ENCODE measurements at regions not wholly inside any gene's neighbourhood (a gene's known extent, or its start where the extent isn't known, plus 50 kb on each side); places are given as distances from the start of the nearest gene placed in this dataset.

GRCh38 chr12:25326326-25326725 is 75.6 kb upstream of the KRAS start:
- ChIA-PET POLR2A (no interaction called here), CTCF (no interaction called here)
- TF ChIP-seq L3MBTL2 (conservative IDR thresholded peaks at IDR 0.05) = no peak
- no peak for TF ChIP-seq ZNF384 (IDR thresholded peaks at IDR 0.05)
- no peak for TF ChIP-seq LEF1 (IDR thresholded peaks at IDR 0.05; ENCODE audit: borderline replicate concordance)
- TF ChIP-seq ELF4 (IDR thresholded peaks at IDR 0.05) = no peak
- no peak for TF ChIP-seq SUZ12 (IDR thresholded peaks at IDR 0.05)
- TF ChIP-seq FOXK2 (IDR thresholded peaks at IDR 0.05) = no peak
- TF ChIP-seq HDGF (IDR thresholded peaks at IDR 0.05; ENCODE audit: borderline replicate concordance) = no peak
- TF ChIP-seq ARNT (IDR thresholded peaks at IDR 0.05) = no peak
- no peak for TF ChIP-seq NFRKB (IDR thresholded peaks at IDR 0.05)
- TF ChIP-seq SP1 (IDR thresholded peaks at IDR 0.05) = no peak
- TF ChIP-seq TARDBP (IDR thresholded peaks at IDR 0.05) = no peak
- TF ChIP-seq CTBP1 (IDR thresholded peaks at IDR 0.05; ENCODE audit: borderline replicate concordance) = no peak
- no peak for TF ChIP-seq FOXM1 (IDR thresholded peaks at IDR 0.05; ENCODE audit: borderline replicate concordance)
- DNase-seq (ENCODE audit: extremely low spot score) = no peak

GRCh38 chr12:25324861-25325260 is 74.1 kb upstream of the KRAS start:
- TF ChIP-seq ARNT (IDR thresholded peaks at IDR 0.05) (no peak), ELF4 (IDR thresholded peaks at IDR 0.05) (no peak), LEF1 (IDR thresholded peaks at IDR 0.05; ENCODE audit: borderline replicate concordance) (no peak), NFRKB (IDR thresholded peaks at IDR 0.05) (no peak), BHLHE40 (IDR thresholded peaks at IDR 0.05; ENCODE audit: borderline replicate concordance) (no peak), FOXK2 (IDR thresholded peaks at IDR 0.05) (no peak), HDGF (IDR thresholded peaks at IDR 0.05; ENCODE audit: borderline replicate concordance) (no peak), L3MBTL2 (conservative IDR thresholded peaks at IDR 0.05) (no peak), ZNF384 (IDR thresholded peaks at IDR 0.05) (no peak), TARDBP (IDR thresholded peaks at IDR 0.05) (no peak), FOXA1 (IDR thresholded peaks at IDR 0.05) (no peak), SP1 (IDR thresholded peaks at IDR 0.05) (no peak), PKNOX1 (IDR thresholded peaks at IDR 0.05) (no peak), SUZ12 (IDR thresholded peaks at IDR 0.05) (no peak), FOXM1 (IDR thresholded peaks at IDR 0.05; ENCODE audit: borderline replicate concordance) (no peak), CTBP1 (IDR thresholded peaks at IDR 0.05; ENCODE audit: borderline replicate concordance) (no peak)
- POLR2A ChIA-PET = interaction anchor here (1.2 to 1.4 kb wide), 2 partner anchors 49 to 60 kb away, joined by 4 read pairs; no protein-coding TSS in a partner anchor
- CTCF ChIA-PET = no interaction called here
- no peak for DNase-seq (ENCODE audit: extremely low spot score)

- CTCF ChIA-PET = interaction anchor here (1.5 kb wide), 1 partner anchor 64 kb away, joined by 5 read pairs; no protein-coding TSS in a partner anchor
- no peak for DNase-seq (ENCODE audit: extremely low spot score)
- TF ChIP-seq ELF4 (IDR thresholded peaks at IDR 0.05) (no peak), SP1 (IDR thresholded peaks at IDR 0.05) (no peak), SUZ12 (IDR thresholded peaks at IDR 0.05) (no peak), FOXA1 (IDR thresholded peaks at IDR 0.05) (no peak), FOXM1 (IDR thresholded peaks at IDR 0.05; ENCODE audit: borderline replicate concordance) (no peak), BHLHE40 (IDR thresholded peaks at IDR 0.05; ENCODE audit: borderline replicate concordance) (no peak), LEF1 (IDR thresholded peaks at IDR 0.05; ENCODE audit: borderline replicate concordance) (no peak), FOXK2 (IDR thresholded peaks at IDR 0.05) (no peak), TARDBP (IDR thresholded peaks at IDR 0.05) (no peak), PKNOX1 (IDR thresholded peaks at IDR 0.05) (no peak), ZNF384 (IDR thresholded peaks at IDR 0.05) (no peak), ARNT (IDR thresholded peaks at IDR 0.05) (no peak)
- POLR2A ChIA-PET = interaction anchor here (1.2 to 1.4 kb wide), 2 partner anchors 48 to 61 kb away, joined by 4 read pairs; no protein-coding TSS in a partner anchor
Measured at GRCh38 chr12:25323581-25323982, 72.9 kb upstream of the KRAS start.

- CTCF ChIA-PET = interaction anchor here (1.5 kb wide), 1 partner anchor 64 kb away, joined by 5 read pairs; no protein-coding TSS in a partner anchor
- DNase-seq (ENCODE audit: extremely low spot score) = no peak
- POLR2A ChIA-PET = no interaction called here
- TF ChIP-seq SUZ12 (IDR thresholded peaks at IDR 0.05) = no peak
- TF ChIP-seq ZNF384 (IDR thresholded peaks at IDR 0.05) = no peak
- TF ChIP-seq HDGF (IDR thresholded peaks at IDR 0.05; ENCODE audit: borderline replicate concordance) = no peak
- TF ChIP-seq CTBP1 (IDR thresholded peaks at IDR 0.05; ENCODE audit: borderline replicate concordance) = no peak
- no peak for TF ChIP-seq TARDBP (IDR thresholded peaks at IDR 0.05)
- TF ChIP-seq SP1 (IDR thresholded peaks at IDR 0.05) = no peak
- no peak for TF ChIP-seq ARNT (IDR thresholded peaks at IDR 0.05)
- TF ChIP-seq FOXK2 (IDR thresholded peaks at IDR 0.05) = no peak
- TF ChIP-seq BHLHE40 (IDR thresholded peaks at IDR 0.05; ENCODE audit: borderline replicate concordance) = no peak
- no peak for TF ChIP-seq L3MBTL2 (conservative IDR thresholded peaks at IDR 0.05)
- TF ChIP-seq LEF1 (IDR thresholded peaks at IDR 0.05; ENCODE audit: borderline replicate concordance) = no peak
- TF ChIP-seq NFRKB (IDR thresholded peaks at IDR 0.05) = no peak
- TF ChIP-seq FOXA1 (IDR thresholded peaks at IDR 0.05) = no peak
- TF ChIP-seq ELF4 (IDR thresholded peaks at IDR 0.05) = no peak
- no peak for TF ChIP-seq FOXM1 (IDR thresholded peaks at IDR 0.05; ENCODE audit: borderline replicate concordance)
- TF ChIP-seq PKNOX1 (IDR thresholded peaks at IDR 0.05) = no peak
Measured at GRCh38 chr12:25322918-25323531, 72.3 kb upstream of the KRAS start.

GRCh38 chr12:25322351-25322750 is 71.6 kb upstream of the KRAS start:
- CTCF ChIA-PET = no interaction called here
- TF ChIP-seq FOXK2 (IDR thresholded peaks at IDR 0.05) (no peak), ELF4 (IDR thresholded peaks at IDR 0.05) (no peak), SP1 (IDR thresholded peaks at IDR 0.05) (no peak), ARNT (IDR thresholded peaks at IDR 0.05) (no peak), FOXA1 (IDR thresholded peaks at IDR 0.05) (no peak), BHLHE40 (IDR thresholded peaks at IDR 0.05; ENCODE audit: borderline replicate concordance) (no peak), TARDBP (IDR thresholded peaks at IDR 0.05) (no peak), PKNOX1 (IDR thresholded peaks at IDR 0.05) (no peak), LEF1 (IDR thresholded peaks at IDR 0.05; ENCODE audit: borderline replicate concordance) (no peak), HDGF (IDR thresholded peaks at IDR 0.05; ENCODE audit: borderline replicate concordance) (no peak), SUZ12 (IDR thresholded peaks at IDR 0.05) (no peak), ZNF384 (IDR thresholded peaks at IDR 0.05) (no peak), NFRKB (IDR thresholded peaks at IDR 0.05) (no peak), CTBP1 (IDR thresholded peaks at IDR 0.05; ENCODE audit: borderline replicate concordance) (no peak), L3MBTL2 (conservative IDR thresholded peaks at IDR 0.05) (no peak), FOXM1 (IDR thresholded peaks at IDR 0.05; ENCODE audit: borderline replicate concordance) (no peak)
- DNase-seq (ENCODE audit: extremely low spot score) = no peak
- POLR2A ChIA-PET = no interaction called here
